ENCODE measurements at regions not wholly inside any gene's neighbourhood (a gene's known extent, or its start where the extent isn't known, plus 50 kb on each side); places are given as distances from the start of the nearest gene placed in this dataset.
"Not testable (repeated sequence)": the region's sequence is repeated elsewhere in the genome, so short reads cannot be mapped to it uniquely, and the experiment has no call there.

DNA sequence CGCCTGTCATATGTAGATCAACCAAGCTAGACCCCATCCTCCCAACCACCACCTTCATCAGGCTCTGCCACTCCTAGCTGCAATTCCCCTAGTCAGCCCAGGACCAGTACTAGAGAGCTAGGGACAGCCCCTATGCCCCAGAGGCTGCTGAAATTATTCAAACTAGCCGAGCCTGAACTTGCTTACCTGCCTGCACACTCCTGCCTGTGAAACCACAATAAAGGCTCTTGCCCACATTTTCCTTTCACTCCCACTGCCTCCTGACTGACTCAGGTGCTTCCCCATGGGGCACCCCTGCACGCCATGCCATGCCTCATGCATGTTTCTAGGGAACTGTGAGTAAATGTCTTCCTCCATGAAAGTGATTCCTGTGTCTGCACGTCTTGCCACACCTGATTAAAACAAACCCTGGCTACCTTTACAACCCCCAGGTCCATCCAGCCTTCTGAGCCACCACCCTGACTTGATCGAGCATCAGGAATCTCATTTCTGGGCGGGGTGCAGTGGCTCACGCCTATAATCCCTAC is 66.5 kb upstream of the IER3 start:
- H3K27me3 ChIP-seq (ENCODE audit: control insufficient read depth, extremely low read depth, insufficient read depth, low read length) = no peaks in the 10 kb centered on the region
- no peaks in the 10 kb centered on the region for H4K20me1 ChIP-seq (ENCODE audit: control insufficient read depth, extremely low read depth, insufficient read depth, low read length)
- peak overlapping the region; percentile 92 for H3K27ac ChIP-seq (ENCODE audit: control insufficient read depth, insufficient read depth, low read length)
- H3K4me1 ChIP-seq (ENCODE audit: control insufficient read depth, extremely low read depth, insufficient read depth, low read length) = peaks cover 48% of the 10 kb centered on the region
- H3K79me2 ChIP-seq (ENCODE audit: control insufficient read depth, insufficient read depth, low read length) = no peaks in the 10 kb centered on the region
- no peaks in the 10 kb centered on the region for H3K9me1 ChIP-seq (ENCODE audit: control insufficient read depth, extremely low read depth, insufficient read depth, low read length)
- no peaks in the 10 kb centered on the region for H3K36me3 ChIP-seq (ENCODE audit: control insufficient read depth in 2 of 2, extremely low read depth in 1 of 2, insufficient read depth in 2 of 2, low read length in 2 of 2)
- FAIRE-seq (peak; percentile 97), DNase-seq (ENCODE audit: low read depth, low spot score) (peak; percentile 99)
- H3K9me3 ChIP-seq (ENCODE audit: control insufficient read depth, low read depth, low read length) = no peaks in the 10 kb centered on the region
- dilution Hi-C loops (cut with MboI; ENCODE audit: extremely low pct_ligation_motif_present, low sequenced_read_pairs) = no loop called here
- no peak overlapping the region for H2AFZ ChIP-seq (ENCODE audit: control insufficient read depth, low read length)
- no peak overlapping the region for H3K4me3 ChIP-seq (ENCODE audit: control insufficient read depth in 2 of 3, extremely low read depth in 1 of 3, insufficient read depth in 2 of 3, low read depth in 1 of 3, low read length in 3 of 3)
- H3K4me2 ChIP-seq (ENCODE audit: control insufficient read depth, extremely low read depth, insufficient read depth, low read depth, low read length) = peak overlapping the region; percentile 54
- TF ChIP-seq, protein P1, sequence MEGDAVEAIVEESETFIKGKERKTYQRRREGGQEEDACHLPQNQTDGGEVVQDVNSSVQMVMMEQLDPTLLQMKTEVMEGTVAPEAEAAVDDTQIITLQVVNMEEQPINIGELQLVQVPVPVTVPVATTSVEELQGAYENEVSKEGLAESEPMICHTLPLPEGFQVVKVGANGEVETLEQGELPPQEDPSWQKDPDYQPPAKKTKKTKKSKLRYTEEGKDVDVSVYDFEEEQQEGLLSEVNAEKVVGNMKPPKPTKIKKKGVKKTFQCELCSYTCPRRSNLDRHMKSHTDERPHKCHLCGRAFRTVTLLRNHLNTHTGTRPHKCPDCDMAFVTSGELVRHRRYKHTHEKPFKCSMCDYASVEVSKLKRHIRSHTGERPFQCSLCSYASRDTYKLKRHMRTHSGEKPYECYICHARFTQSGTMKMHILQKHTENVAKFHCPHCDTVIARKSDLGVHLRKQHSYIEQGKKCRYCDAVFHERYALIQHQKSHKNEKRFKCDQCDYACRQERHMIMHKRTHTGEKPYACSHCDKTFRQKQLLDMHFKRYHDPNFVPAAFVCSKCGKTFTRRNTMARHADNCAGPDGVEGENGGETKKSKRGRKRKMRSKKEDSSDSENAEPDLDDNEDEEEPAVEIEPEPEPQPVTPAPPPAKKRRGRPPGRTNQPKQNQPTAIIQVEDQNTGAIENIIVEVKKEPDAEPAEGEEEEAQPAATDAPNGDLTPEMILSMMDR (optimal IDR thresholded peaks at IDR 0.05 in 1 of 3, IDR thresholded peaks at IDR 0.05 in 1 of 3, conservative IDR thresholded peaks at IDR 0.05 in 1 of 3; ENCODE audit: extremely low read depth in 1 of 3, insufficient read depth in 2 of 3, low read length in 3 of 3) = peak in 1 of 3 experiments; percentile 2
- TF ChIP-seq EZH2 (IDR thresholded peaks at IDR 0.05; ENCODE audit: low read length) = no peak
- peak overlapping the region; percentile 67 for H3K9ac ChIP-seq (ENCODE audit: control insufficient read depth, extremely low read depth, insufficient read depth, low read length)

DNA sequence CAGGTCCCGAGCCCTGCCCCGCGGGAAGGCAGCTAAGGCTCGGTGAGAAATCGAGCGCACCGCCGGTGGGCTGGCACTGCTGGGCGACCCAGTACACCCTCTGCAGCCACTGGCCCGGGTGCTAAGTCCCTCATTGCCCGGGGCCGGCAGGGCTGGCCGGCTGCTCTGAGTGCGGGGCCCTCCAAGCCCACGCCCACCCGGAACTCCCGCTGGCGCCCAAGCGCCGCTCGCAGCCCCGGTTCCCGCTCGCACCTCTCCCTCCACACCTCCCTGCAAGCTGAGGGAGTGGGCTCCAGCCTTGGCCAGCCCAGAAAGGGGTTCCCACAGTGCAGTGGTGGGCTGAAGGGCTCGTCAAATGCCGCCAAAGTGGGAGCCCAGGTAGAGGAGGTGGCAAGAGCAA is 63.2 kb upstream of the IER3 start:
- H3K27ac ChIP-seq (ENCODE audit: control insufficient read depth, insufficient read depth, low read length); H2AFZ ChIP-seq (ENCODE audit: control insufficient read depth, low read length); H3K4me3 ChIP-seq (ENCODE audit: control insufficient read depth in 2 of 3, extremely low read depth in 1 of 3, insufficient read depth in 2 of 3, low read depth in 1 of 3, low read length in 3 of 3); H3K9ac ChIP-seq (ENCODE audit: control insufficient read depth, extremely low read depth, insufficient read depth, low read length); H3K36me3 ChIP-seq (ENCODE audit: control insufficient read depth in 2 of 2, extremely low read depth in 1 of 2, insufficient read depth in 2 of 2, low read length in 2 of 2); H3K27me3 ChIP-seq (ENCODE audit: control insufficient read depth, extremely low read depth, insufficient read depth, low read length); H3K4me2 ChIP-seq (ENCODE audit: control insufficient read depth, extremely low read depth, insufficient read depth, low read depth, low read length); DNase-seq (ENCODE audit: low read depth, low spot score); H3K9me3 ChIP-seq (ENCODE audit: control insufficient read depth, low read depth, low read length); dilution Hi-C loops (cut with MboI; ENCODE audit: extremely low pct_ligation_motif_present, low sequenced_read_pairs); H3K9me1 ChIP-seq (ENCODE audit: control insufficient read depth, extremely low read depth, insufficient read depth, low read length); FAIRE-seq; H4K20me1 ChIP-seq (ENCODE audit: control insufficient read depth, extremely low read depth, insufficient read depth, low read length); H3K79me2 ChIP-seq (ENCODE audit: control insufficient read depth, insufficient read depth, low read length): not testable (repeated sequence)
- peaks cover 29% of the 10 kb centered on the region for H3K4me1 ChIP-seq (ENCODE audit: control insufficient read depth, extremely low read depth, insufficient read depth, low read length)

DNA sequence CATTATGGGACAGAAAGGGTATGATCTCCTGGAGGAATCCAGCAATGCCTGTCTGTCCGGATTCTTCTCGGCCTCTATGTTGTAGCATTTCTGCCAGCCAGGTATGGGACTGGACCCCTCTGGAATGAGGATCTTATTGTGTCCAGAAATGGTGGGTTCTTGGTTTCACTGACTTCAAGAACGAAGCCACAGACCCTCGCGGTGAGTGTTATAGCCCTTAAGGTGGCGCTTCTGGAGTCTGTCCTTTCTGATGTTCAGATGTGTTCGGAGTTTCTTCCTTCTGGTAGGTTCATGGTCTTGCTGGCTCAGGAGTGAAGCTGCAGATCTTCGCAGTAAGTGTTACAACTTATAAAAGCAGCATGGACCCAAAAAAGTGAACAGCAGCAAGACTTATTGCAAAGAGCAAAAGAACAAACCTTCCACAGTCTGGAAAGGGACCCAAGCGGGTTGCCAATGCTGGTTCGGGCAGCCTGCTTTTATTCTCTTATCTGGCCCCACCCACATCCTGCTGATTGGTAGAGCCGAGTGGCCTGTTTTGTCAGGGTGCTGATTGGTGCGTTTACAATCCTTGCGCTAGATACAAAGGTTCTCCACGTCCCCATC is 62.3 kb upstream of the IER3 start:
- DNase-seq (ENCODE audit: low read depth, low spot score) (no peak), FAIRE-seq (no peak)
- Histone ChIP-seq H3K27ac (ENCODE audit: control insufficient read depth, insufficient read depth, low read length) (no peak overlapping the region), H3K4me2 (ENCODE audit: control insufficient read depth, extremely low read depth, insufficient read depth, low read depth, low read length) (no peak overlapping the region), H3K9me1 (ENCODE audit: control insufficient read depth, extremely low read depth, insufficient read depth, low read length) (no peaks in the 10 kb centered on the region), H3K4me1 (ENCODE audit: control insufficient read depth, extremely low read depth, insufficient read depth, low read length) (peaks cover 23% of the 10 kb centered on the region), H3K9me3 (ENCODE audit: control insufficient read depth, low read depth, low read length) (no peaks in the 10 kb centered on the region), H4K20me1 (ENCODE audit: control insufficient read depth, extremely low read depth, insufficient read depth, low read length) (no peaks in the 10 kb centered on the region), H3K4me3 (ENCODE audit: control insufficient read depth in 2 of 3, extremely low read depth in 1 of 3, insufficient read depth in 2 of 3, low read depth in 1 of 3, low read length in 3 of 3) (no peak overlapping the region), H3K9ac (ENCODE audit: control insufficient read depth, extremely low read depth, insufficient read depth, low read length) (no peak overlapping the region), H3K36me3 (ENCODE audit: control insufficient read depth in 2 of 2, extremely low read depth in 1 of 2, insufficient read depth in 2 of 2, low read length in 2 of 2) (no peaks in the 10 kb centered on the region), H2AFZ (ENCODE audit: control insufficient read depth, low read length) (no peak overlapping the region), H3K79me2 (ENCODE audit: control insufficient read depth, insufficient read depth, low read length) (no peaks in the 10 kb centered on the region), H3K27me3 (ENCODE audit: control insufficient read depth, extremely low read depth, insufficient read depth, low read length) (no peaks in the 10 kb centered on the region)
- TF ChIP-seq EZH2 (IDR thresholded peaks at IDR 0.05; ENCODE audit: low read length) = no peak
- TF ChIP-seq, protein P1 (optimal IDR thresholded peaks at IDR 0.05 in 1 of 3, IDR thresholded peaks at IDR 0.05 in 1 of 3, conservative IDR thresholded peaks at IDR 0.05 in 1 of 3; ENCODE audit: extremely low read depth in 1 of 3, insufficient read depth in 2 of 3, low read length in 3 of 3) = no peak
- dilution Hi-C loops (cut with MboI; ENCODE audit: extremely low pct_ligation_motif_present, low sequenced_read_pairs) = no loop called here

Data from keratinocyte (primary cell).